Thoracic aorta (tissue), 2 donors: ENCODE measurements at regions not wholly inside any gene's neighbourhood (a gene's known extent, or its start where the extent isn't known, plus 50 kb on each side); places are given as distances from the start of the nearest gene placed in this dataset.

ENCODE experiments used
- ATAC-seq: fragments of 150-250 bp; one replicate; pipeline ENCODE4 v1.8.0; 2017; ENCODE audit warnings: low read depth; ENCODE audit not compliant: insufficient number of reproducible peaks, low FRiP score
- DNase-seq: peaks from one replicate; pipeline ENCODE4 v3.0.0-alpha.2; 2020; ENCODE audit warnings: low spot score
- H3K27ac ChIP-seq, 2 donors: fragments of 200-600 bp; sonication (generic); 1 replicate in 1 of 2; 2 replicates in 1 of 2; pipeline ENCODE4 v1.5.1; 2016; ENCODE audit warnings: mild to moderate bottlenecking in 2 of 2, moderate library complexity in 2 of 2
- H3K27me3 ChIP-seq: fragments of 200-600 bp; sonication (generic); replicated peaks from 2 replicates; pipeline ENCODE4 v1.6.0; 2016; ENCODE audit warnings: mild to moderate bottlenecking; ENCODE audit not compliant: insufficient read depth
- H3K36me3 ChIP-seq: fragments of 200-600 bp; sonication (generic); one replicate; pipeline ENCODE4 v1.5.1; 2016
- H3K4me1 ChIP-seq, 2 donors: fragments of 200-600 bp; sonication (generic); 1 replicate in 1 of 2; 2 replicates in 1 of 2; pipeline versions ENCODE4 v1.5.1 to v1.6.0; 2016; ENCODE audit warnings: low read depth in 2 of 2, mild to moderate bottlenecking in 1 of 2; ENCODE audit not compliant: control insufficient read depth in 1 of 2
- H3K4me3 ChIP-seq: fragments of 200-600 bp; sonication (generic); 2 replicates; pipeline ENCODE4 v1.5.1; 2016; ENCODE audit warnings: mild to moderate bottlenecking
- H3K9me3 ChIP-seq: fragments of 200-600 bp; sonication (generic); 2 replicates; pipeline ENCODE4 v1.5.1; 2016
- TF ChIP-seq, protein P1 (sequence below): fragments of 200-600 bp; sonication (generic); IDR thresholded peaks from one replicate; pipeline ENCODE4 v1.5.1; 2019; ENCODE audit warnings: antibody characterized with exemption

DNA sequence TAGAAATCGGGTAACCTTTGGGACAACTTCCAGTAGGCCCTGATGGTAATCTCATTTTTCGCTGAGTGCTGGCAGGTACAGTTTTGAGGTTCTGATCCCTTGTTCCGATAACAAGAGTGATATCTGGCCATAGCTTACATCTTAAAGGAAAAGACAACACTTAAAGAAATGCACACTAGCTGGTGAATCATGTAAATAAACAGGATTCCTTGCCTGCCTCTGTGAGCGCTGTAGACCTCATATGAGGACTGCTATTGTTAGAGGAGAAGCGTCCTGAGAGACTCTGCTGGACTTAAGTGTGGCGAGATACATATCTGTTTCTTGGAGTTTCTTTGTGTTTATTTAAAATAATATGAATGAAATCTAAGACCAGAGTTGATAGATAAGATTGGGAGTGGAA, 149.3 kb upstream of the SLC4A4 start:
- no peak overlapping the region for H3K27ac ChIP-seq
- H3K9me3 ChIP-seq = no peaks in the 10 kb centered on the region
- TF ChIP-seq, protein P1, sequence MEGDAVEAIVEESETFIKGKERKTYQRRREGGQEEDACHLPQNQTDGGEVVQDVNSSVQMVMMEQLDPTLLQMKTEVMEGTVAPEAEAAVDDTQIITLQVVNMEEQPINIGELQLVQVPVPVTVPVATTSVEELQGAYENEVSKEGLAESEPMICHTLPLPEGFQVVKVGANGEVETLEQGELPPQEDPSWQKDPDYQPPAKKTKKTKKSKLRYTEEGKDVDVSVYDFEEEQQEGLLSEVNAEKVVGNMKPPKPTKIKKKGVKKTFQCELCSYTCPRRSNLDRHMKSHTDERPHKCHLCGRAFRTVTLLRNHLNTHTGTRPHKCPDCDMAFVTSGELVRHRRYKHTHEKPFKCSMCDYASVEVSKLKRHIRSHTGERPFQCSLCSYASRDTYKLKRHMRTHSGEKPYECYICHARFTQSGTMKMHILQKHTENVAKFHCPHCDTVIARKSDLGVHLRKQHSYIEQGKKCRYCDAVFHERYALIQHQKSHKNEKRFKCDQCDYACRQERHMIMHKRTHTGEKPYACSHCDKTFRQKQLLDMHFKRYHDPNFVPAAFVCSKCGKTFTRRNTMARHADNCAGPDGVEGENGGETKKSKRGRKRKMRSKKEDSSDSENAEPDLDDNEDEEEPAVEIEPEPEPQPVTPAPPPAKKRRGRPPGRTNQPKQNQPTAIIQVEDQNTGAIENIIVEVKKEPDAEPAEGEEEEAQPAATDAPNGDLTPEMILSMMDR = no peak
- H3K36me3 ChIP-seq = no peaks in the 10 kb centered on the region
- H3K27me3 ChIP-seq = no peaks in the 10 kb centered on the region
- no peak for ATAC-seq
- DNase-seq = no peak
- H3K4me3 ChIP-seq = no peak overlapping the region
- peaks cover 4 to 24% of the 10 kb centered on the region in 2 donors for H3K4me1 ChIP-seq

DNA sequence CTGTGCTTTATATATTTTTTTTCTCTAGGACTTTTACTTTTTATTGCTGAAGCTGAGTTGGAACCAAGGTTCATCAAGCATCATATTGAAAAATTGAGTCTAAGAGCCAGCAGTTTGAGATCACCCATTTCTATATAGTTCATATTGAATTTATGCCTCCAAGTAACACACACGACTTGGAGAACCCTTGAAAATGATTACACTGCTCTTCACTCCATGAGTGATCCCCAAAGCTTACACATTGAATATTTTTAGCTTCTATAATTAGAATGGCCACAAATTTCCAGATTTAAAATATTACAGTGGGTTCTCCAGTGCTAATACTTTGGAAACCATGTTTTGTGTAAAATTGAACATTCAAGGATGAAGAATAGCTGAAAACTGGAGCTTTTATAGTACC, 144.4 kb upstream of the SLC4A4 start:
- TF ChIP-seq, protein P1 = no peak

DNA sequence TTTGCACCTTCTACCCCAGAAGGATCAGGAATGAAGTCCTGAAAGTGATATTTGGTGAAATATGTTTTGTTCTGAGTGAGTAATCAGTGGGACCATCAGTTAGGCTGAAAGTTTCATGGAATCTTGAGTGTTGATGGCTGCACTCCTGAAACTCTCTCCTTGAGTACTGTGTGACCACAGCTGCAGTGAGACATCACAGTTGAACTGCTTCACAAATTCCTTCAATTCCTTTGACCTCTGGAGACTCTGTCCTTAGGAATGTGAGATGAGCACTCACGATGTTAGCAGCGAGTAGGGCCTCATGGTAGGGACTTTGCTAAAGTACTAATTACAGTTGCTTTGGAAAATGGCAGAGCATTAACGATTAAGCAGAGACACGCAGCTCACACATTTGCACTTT, 142.9 kb upstream of the SLC4A4 start:
- H3K9me3 ChIP-seq = no peaks in the 10 kb centered on the region
- H3K27ac ChIP-seq = no peak overlapping the region
- ATAC-seq (no peak), DNase-seq (no peak)
- H3K4me3 ChIP-seq = no peak overlapping the region
- H3K27me3 ChIP-seq = no peaks in the 10 kb centered on the region
- H3K36me3 ChIP-seq = no peaks in the 10 kb centered on the region
- TF ChIP-seq, protein P1 = no peak
- H3K4me1 ChIP-seq = no peaks in the 10 kb centered on the region

More for the DNA sequence above, 144.4 kb upstream of the SLC4A4 start:
- H3K36me3 ChIP-seq = no peaks in the 10 kb centered on the region
- no peaks in the 10 kb centered on the region for H3K27me3 ChIP-seq
- no peaks in the 10 kb centered on the region for H3K9me3 ChIP-seq
- DNase-seq (no peak), ATAC-seq (no peak)
- no peak overlapping the region for H3K4me3 ChIP-seq
- H3K27ac ChIP-seq = no peak overlapping the region
- H3K4me1 ChIP-seq = no peaks in the 10 kb centered on the region

DNA sequence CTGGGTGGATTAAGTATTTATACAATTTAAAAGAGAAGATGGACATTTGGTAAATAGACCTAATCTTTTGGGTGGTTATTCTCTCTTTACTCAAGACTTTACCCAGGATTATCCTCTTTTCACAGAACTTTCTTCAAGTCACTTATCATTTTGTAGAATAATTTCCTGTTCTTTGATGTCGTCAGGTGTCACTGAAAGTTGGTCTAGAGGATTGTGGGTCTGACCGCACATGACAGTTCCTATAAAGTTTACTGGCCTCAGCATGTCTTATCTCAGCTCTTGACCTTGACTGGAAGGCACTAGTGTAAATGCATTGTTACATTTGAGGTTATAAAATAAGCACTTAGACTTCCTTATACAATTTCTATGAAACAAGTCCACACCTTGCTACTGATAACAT, 139.9 kb upstream of the SLC4A4 start:
- Histone ChIP-seq H3K27me3 (no peaks in the 10 kb centered on the region), H3K27ac (no peak overlapping the region), H3K9me3 (no peaks in the 10 kb centered on the region), H3K36me3 (no peaks in the 10 kb centered on the region), H3K4me3 (no peak overlapping the region), H3K4me1 (no peaks in the 10 kb centered on the region)
- DNase-seq = no peak
- TF ChIP-seq, protein P1 = no peak
- ATAC-seq = no peak

DNA sequence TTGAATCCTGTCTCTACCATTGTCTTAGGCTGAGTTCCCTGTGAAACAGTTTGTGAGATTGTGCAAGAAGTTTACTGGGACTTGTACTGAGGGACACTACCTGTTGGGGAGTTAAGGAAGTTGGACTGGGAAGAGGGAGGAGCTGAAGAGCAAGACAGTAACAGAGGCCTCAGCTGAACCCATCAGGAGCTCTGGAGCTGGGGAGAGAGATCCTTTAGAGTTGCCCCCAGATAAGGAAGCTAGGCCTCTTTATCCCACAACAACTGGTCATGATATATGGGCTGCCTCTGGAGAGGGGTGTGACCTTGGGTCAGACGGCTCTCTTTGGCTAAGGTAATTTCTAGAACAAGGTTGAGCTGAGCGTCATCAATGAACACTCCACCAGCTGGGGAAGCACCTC, 137.8 kb upstream of the SLC4A4 start:
- Histone ChIP-seq H3K4me1 (no peaks in the 10 kb centered on the region), H3K4me3 (no peak overlapping the region), H3K27me3 (no peaks in the 10 kb centered on the region), H3K27ac (no peak overlapping the region), H3K9me3 (no peaks in the 10 kb centered on the region), H3K36me3 (no peaks in the 10 kb centered on the region)
- TF ChIP-seq, protein P1 = no peak
- no peak for ATAC-seq
- no peak for DNase-seq
